DMS53 treated with DMSO at 0.1 percent for 48 hours (cell line): ENCODE measurements at regions not wholly inside any gene's neighbourhood (a gene's known extent, or its start where the extent isn't known, plus 50 kb on each side); places are given as distances from the start of the nearest gene placed in this dataset.

Source experiments
- DNase-seq: peaks from one replicate; lab custom pipeline; 2025; ENCODE audit not compliant: unreplicated experiment; lab: John Stamatoyannopoulos, UW

DNA sequence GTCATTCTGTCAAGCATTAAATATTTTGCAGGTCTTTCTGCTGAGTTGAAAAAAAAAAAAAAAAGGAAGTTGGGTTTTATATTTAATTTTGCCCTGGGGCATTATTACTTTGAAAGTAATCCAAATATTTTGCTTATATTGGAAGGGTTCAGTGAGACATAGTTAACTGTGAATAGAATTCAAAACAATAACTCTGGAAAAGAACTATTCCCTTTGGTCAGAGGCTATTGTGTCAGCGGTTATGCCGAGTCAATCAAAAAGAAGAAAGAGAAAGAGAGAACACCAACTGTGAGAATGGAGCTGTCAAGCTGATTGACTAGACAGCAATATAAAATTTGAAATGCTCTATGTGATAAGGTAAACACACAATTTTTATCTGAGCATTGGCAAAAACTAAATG, 761.7 kb downstream of the ADGRL2 start:
- no peak for DNase-seq

DNA sequence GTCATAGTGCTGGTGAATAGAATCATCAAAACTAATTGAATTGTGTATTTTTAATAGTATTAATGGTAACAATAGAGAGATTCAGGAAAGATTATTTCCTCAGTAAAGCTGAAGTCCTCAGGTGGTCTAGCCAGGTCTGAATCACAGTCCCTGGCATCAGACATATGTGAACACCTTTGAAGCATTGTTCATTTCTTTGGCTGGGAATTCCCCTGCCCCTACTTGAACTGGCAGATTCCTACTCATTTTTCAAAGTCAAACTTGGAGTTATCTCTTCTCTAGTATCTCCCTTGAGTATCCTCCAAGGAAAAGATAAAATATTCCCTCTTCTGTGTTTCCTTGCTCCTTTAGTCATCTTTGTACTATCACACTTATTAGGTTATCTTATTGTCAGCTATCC, 759.8 kb downstream of the ADGRL2 start:
- DNase-seq, result no peak

DNA sequence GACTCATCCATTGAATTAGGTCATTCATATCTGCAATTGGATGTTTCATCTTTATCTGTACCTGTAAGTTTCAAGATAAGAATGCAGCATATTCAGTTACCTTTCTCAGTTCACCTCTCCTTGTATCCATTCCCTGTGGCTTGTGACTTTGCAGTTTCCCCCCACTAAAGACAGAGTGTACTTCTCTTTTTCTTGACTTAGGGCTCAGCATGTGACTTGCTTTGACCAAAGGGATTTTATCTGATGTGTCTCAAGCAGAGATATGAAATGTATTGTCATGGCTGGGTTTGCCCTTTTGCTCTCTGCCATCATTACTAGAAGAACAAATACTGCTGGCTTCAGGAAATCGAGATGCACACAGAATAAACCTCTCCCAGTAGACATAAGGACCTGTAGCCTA, 754.8 kb downstream of the ADGRL2 start:
- DNase-seq, result no peak

DNA sequence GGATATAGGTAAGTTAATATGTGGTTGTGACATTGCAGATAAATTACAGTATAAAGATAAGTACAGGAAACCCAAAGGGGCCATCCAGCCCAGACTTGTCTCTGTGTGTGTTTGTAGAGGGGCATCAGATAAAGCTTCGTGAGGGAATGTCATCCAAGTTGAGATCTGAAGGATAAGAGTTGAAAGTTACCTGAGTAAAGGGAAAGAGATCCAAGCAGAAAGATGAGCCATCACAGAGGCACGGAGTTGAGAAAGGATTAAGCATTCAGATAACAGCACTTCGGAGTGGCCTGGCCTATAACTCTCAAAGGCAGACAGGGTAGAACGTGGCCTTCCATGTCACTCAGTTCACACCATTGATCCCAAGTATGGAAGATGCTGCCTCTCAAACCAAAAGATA, 749.1 kb downstream of the ADGRL2 start:
- DNase-seq, result no peak

DNA sequence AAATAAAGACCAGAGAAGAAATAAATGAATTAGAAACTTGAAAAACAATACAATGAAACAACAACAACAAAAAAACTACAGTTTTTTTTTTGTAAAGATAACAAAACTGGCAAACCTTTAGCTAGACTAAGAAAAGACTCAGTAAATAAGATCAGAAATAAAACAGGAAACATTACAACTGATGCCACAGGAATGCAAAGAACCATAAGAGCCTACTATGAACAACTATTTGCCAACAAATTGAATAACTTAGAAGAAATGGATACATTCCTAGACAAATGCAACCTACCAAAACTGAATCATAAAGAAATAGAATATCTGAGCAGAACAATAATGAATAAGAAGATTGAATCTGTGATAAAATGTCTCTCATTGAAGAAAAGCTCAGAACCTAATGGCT, 742.0 kb downstream of the ADGRL2 start:
- no peak for DNase-seq

DNA sequence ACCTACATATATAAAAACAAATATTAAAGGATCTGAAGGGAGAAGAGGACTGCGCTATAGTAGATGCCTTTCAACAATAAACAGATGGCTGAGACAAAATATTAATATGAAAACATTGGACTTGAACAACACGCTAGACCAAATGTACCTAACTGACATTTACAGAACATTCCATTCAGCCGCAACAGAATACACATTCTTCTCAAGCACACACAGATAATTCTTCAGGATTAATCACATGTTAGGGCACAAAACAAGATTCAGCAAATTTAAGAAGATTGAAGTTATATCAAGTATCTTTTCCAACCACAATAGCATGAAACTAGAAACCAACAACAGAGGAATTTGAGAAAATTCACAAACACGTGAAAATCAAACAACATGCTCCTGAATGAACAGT, 741.4 kb downstream of the ADGRL2 start:
- DNase-seq, result no peak

DNA sequence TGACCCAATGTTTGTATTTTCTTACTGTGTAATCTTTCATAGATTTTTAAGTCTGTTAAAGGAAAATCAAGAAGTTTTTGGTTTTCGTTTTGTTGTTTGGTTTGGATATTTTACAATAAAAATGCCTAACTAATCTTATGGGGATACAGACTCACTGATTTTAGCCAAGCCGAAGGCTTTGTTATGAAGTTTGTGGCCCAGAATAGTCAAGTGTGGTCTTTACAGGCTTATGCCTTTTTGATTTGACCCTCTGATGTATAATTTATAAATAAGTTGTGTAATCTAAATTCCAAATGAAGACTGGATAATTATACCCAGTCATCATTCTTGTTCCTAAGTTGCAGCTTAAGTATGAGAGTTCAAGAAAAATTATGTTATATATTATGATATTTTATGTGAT, 739.3 kb downstream of the ADGRL2 start:
- DNase-seq, result no peak

DNA sequence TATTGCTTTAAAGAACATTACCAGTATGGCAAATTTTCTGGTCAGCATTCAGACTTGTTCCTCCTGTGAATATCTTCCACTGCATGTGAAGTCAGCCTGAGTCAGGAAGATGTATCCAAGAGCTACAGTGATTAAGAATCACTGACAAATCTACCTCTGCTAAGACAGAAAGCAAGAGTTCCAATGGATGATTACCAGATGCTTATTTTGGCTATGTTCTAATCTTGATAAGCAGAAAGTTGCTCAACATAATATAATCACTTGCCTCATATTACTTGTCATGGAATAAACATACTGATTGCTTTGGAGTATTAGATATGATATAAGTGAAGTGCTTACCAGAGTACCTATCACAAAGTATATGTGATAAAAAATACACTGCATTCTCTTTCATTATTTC, 738.1 kb downstream of the ADGRL2 start:
- no peak for DNase-seq

DNA sequence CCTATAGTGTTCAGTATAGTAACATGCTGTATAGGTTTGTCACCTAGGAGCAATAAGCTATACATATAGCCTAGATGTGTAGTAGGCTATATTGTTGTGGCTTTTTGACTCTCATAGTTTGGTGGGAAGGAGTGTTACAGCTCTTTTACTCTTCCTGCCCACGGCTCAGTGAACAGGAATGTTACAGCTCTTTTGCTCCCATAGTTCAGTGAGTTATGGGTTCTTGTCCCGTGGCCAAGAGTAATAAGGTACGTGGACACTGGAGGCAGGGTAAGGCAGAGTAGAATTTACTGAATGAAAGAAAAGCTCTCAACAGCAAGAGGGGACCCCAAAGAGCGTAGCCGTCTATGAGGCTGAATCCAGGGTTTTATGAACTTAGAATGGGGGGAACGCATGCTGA, 734.3 kb downstream of the ADGRL2 start:
- no peak for DNase-seq

DNA sequence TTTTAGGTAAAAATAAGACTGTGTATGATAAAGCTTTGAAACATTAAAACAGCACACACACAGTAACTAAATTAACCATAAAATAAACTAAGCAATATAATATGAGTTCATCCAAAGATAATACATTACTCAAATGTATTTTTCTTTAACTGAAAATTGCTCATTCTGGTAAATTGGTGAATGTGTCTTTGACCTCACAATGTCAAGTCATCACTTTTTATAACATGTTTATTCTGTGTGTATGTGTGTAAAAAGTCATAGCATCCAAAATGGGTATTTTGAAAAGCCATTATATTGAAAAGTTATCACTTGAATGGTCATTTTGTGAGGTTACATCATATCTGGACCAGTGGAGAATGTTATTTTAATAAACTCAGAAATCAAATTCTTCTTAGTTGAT, 724.6 kb downstream of the ADGRL2 start:
- DNase-seq, result no peak

DNA sequence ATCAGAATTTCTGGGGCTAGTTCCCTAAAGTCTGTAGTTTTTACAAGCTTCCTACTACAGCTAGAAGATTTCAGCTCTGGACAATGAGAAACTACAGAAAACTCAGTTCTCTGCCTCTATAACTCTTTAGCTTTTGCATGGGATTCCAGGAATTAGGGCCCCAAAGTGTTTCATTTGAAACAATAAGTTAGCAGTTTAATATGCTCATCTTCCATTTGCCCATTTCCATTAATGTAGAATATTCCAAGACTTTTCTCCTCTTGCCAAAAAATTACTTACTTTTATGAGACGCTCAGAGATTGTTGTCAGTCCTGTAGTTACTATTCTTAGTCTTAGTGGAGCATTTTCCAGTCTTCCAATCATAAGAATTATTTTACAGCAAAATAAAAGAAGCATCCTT, 719.9 kb downstream of the ADGRL2 start:
- no peak for DNase-seq

DNA sequence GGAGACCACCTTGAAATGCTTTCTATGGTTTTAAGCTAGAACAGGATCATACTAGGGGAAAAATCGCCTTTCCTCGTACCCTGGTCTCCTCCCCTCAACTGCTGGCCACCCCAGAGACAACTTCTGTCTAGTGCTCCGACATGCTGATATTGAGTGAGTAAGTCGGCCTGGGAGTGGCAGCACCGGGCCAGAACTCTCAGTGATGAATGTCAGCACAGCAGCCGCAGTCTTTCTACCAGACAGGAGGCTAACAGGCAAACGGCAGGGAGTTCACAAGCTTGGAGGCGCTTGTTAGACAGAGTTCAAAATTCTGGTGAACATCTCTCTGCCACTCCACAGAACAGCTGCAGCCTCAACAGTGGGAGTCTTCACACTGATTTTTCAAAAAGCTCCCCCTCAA, 716.9 kb downstream of the ADGRL2 start:
- DNase-seq, result no peak

DNA sequence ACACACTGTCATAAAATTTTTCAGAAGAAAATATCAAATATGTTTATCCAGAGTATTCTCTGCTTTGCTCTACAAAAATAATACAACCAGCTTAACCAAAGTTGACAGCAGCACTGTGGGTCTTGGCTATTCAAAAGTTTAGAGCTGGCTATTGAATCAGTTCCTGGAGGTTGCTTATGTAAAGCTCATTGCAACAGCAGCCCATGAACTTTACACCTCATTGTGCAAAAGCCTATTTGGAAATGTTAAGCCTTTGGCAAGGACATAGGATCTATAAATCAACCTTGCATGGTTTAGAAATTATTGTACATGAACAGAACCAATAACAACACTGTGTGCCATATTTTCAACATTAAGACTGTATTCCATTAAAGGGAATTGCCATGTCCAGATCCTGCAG, 714.9 kb downstream of the ADGRL2 start:
- DNase-seq, result no peak

DNA sequence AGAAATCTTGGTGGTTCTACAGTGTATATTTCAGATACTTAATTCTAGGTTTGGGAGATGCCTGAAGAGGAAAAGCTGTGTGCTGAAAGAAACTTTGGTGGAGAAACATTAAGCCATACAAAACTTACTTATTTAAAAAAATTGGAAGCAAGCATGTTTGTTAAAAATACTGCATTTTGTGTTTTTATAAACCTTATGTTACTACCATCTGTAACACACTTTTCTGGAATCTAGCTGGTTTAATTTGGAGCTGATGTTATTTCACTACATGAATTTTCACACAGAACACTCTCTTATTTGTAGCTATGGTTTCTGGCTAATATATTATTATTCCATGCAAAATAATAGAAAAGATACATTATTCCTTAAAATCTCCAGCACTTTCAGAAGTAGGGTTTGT, 710.7 kb downstream of the ADGRL2 start:
- no peak for DNase-seq

DNA sequence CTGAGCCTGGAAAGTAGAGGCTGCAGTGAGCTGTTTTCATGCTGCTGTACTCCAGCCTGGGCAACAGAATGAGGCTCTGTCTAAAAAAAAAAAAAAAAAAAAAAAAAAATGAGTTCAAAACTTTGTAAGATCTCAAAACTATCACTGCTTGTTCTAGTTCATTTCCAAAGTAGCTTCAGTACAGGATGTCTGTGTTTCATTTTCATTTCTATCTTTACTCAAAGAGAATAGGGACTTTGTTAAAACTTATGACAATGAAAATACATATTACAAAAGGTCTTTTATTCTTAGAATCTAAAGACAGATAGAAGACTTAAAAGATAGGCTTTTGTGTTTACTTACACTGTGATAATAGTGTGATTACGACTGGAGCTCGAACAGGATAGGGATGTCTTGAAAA, 709.7 kb downstream of the ADGRL2 start:
- no peak for DNase-seq

DNA sequence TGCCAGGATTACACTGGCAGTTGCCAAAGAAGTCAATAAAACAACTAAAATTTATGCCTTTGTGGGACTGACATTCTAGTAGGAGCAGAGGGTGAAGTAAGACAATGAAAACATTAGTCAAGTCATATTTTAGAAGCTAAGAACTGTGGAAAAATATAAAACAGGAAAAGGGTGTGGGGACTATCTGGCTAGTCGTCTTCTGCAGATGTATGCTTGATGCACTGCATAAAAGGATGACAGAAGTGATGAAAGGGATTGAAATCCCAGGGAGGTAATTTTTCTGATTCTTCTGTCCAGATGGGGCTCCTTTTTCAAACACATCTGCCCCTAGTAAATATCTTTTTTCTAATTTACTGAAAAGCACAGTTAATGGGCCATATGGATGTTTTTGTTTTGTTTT, 706.3 kb downstream of the ADGRL2 start:
- DNase-seq, result no peak

DNA sequence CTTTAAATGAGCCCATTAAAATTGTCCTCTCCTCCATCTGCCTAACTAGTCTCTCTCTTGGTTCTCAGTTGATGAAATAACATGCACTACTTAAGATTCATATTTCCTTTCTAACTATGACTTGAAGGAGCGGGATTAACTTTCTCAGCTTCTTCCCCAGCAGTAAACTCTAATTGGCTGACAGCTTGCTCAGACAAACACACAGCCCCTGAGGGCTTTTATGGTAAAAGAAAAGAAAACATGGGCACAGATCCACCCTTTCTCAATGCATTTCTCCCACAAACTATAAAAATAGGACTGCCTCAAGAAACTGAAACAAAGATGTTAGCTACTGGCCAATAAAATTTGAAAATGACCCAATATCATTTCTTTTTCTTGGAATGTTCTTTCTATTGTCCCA, 703.1 kb downstream of the ADGRL2 start:
- DNase-seq, result no peak

DNA sequence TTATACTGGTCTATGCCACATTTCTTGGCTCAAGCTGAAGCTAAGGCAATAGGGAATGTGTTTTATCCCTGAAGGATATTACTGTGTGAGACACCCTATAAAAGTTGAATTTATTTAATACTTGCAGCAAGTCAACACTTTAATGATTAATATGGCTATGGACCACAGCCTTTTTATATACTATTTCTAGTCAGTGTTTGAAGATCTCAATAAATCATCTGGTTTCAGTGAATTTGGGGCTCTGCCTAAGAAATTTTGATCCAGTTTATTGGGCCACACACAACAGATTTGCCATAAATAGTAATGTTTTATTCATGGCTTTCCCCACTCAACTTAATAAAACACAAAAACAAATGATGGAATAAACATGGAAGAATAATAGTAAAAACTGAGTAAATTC, 698.3 kb downstream of the ADGRL2 start:
- no peak for DNase-seq

DNA sequence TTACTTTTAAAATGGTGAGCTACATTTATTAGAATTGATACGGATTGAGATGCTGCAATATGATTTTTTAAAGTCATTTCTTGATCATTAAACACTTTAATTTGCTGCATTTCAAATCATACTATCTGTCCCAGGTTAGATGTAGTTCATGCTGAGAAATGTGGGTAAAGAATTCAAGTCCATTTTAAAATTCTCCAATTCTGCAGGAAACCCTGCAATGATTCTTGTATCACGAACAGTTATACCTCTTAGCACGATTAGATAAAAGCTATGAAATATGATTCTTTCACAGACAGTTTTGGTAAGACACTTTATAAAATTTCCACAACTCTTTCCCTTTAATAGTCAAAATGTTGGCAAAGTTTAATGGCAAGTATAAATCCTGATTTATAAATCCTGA, 693.4 kb downstream of the ADGRL2 start:
- DNase-seq, result no peak

DNA sequence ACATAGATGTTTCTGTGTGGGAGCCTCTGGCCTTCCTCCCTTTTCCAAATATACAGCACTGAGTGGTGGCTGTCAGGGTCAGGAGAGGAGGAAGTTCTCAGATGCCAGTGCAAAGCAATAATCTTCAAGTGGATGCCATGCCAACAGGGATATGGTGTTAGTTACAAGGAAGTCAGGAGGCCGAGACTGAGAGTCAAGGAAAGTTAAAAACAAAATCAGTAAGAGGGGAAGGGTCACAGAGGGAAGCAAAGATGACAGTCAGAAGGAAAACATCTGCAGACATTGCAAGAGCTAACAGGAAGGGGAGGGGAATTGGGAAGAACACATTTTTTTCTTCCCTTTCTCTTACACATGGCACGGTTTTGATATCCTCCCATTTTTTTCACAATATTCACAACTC, 691.4 kb downstream of the ADGRL2 start:
- no peak for DNase-seq

DNA sequence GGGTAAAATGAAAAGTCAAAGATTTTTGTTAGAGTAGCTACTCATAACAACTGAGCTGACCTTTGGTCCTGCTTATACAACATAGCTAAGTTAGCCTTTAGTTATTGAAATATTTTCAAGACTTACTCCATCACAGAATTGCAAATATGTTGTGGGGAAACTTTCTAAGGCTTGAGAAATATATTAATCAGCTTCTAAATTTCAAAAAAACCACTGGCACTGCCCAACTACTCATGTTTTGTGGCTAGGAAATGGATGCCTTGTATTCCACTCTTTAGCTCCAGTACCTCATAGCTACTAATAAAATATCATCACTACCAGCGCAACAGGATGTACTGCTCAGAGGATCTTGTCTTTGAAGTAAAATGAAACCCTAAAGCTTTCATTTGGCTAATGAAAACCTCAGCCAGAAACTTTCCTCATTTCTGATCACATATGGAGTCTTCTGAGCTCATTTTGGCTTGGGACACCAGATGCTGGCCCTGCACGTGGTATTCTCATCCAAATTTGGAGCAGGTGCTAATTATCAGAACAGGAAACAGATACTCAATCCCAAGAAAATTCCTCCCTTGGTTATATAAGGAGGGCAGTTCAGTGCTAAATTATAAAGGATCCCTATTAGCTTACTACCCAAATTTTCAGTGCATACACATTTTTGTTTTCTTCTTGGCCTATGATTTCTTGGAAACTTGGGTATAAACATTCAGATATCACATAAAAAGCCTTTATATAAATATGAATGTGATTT, 690.7 kb downstream of the ADGRL2 start:
- no peak for DNase-seq

DNA sequence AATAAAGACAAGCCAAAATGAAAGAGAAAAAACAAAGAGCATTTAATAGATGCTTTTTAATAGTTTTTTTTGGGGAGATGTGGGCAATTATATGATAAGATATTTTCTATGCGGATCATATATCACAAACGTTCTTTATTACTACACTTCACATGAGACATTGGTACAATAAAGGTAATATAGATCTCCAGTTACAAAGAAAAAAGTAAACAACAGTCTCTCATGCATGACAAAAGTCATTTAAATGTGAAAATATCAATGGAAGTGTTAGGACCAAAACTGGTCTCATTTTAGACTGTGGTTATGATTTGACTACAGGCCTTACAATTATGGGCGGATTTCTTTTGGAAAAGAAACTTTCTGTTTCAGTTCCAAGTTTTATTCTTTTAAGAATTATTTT, 687.0 kb downstream of the ADGRL2 start:
- no peak for DNase-seq

DNA sequence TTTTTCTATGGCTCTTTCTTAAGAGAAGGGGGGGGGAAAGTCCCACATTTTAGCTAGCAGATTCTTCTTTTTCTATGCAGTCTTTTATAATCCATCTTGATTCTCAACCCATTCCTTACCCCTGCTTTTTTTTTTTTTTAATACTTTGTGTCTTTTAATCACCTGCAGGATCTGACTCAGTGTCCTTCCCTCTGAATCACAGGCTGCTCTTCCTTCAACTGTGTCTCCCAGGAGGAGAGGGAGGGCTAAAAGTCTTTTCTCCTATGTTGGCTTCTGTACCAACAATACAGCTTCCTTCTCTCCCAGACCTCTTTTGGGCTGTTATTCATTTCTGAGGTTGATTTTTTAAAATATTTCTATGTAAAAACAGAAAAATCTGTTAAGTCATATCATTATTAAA, 686.2 kb downstream of the ADGRL2 start:
- DNase-seq, result no peak

DNA sequence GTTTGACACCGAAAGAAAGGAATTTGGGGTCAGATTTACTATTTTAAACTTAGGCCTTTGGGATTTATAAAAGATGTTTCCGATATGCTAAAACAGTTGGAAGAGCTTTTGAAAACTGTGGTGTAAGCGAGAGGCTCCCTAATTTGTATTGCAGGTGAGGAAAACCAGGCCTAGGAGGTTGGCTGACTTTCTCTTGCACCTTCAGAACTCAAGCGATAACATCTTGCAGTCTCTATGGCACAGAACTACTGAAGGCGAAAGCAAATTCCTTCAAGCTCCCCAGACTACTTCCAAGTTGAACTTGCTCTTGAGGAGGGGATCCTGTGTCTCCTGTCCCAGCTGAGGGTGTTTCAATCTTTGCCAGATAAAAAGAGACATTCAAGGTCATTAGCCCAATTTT, 685.7 kb downstream of the ADGRL2 start:
- no peak for DNase-seq
